Tibial nerve (tissue), 4 donors: ENCODE measurements at regions not wholly inside any gene's neighbourhood (a gene's known extent, or its start where the extent isn't known, plus 50 kb on each side); places are given as distances from the start of the nearest gene placed in this dataset.
A peak's percentile ranks its signal among the peaks of the same experiment; 100 is the strongest.

ENCODE experiments used
- DNase-seq, 2 donors: peaks; one replicate each; pipeline ENCODE4 v3.0.0-alpha.2; 2019; ENCODE audit warnings: low spot score in 2 of 2
- H3K27ac ChIP-seq, 4 donors: fragments of 200-600 bp; sonication (generic) in 3 of 4; one replicate each; pipeline ENCODE4 v1.5.1; 2017 to 2019; ENCODE audit warnings: mild to moderate bottlenecking in 1 of 4
- H3K27me3 ChIP-seq, 2 donors: fragments of 200-600 bp; sonication (generic) in 1 of 2; one replicate each; pipeline versions ENCODE4 v1.5.1 to v1.6.0; 2017 to 2019
- H3K36me3 ChIP-seq, 3 donors: fragments of 200-600 bp; sonication (generic); one replicate each; pipeline ENCODE4 v1.5.1; 2018 to 2019
- H3K4me1 ChIP-seq, 4 donors: fragments of 200-600 bp; sonication (generic) in 3 of 4; one replicate each; pipeline ENCODE4 v1.5.1; 2017 to 2019
- H3K4me3 ChIP-seq, 4 donors: fragments of 200-600 bp; sonication (generic) in 3 of 4; one replicate each; pipeline ENCODE4 v1.5.1; 2017 to 2019; ENCODE audit warnings: mild to moderate bottlenecking in 1 of 4, moderate library complexity in 1 of 4
- H3K9me3 ChIP-seq, 4 donors: fragments of 200-600 bp; sonication (generic) in 3 of 4; one replicate each; pipeline ENCODE4 v1.5.1; 2017 to 2019
- EP300 ChIP-seq, 2 donors: sonication (generic); formaldehyde crosslinking; IDR thresholded peaks; one replicate each; pipeline ENCODE4 v1.6.1; 2017; ENCODE audit warnings: antibody characterized with exemption in 2 of 2, mild to moderate bottlenecking in 1 of 2
- POLR2A ChIP-seq, 2 donors: fragments of 450-650 bp; IDR thresholded peaks; one replicate each; pipeline ENCODE4 v1.6.1; 2017; ENCODE audit warnings: antibody characterized with exemption in 2 of 2, mild to moderate bottlenecking in 2 of 2, moderate library complexity in 2 of 2
- WGBS, 2 donors: methylation state at CpG; one replicate each; pipeline ENCODE4 v1.1.5; 2018; 5-methylcytosine and 5-hydroxymethylcytosine counted together
- TF ChIP-seq, protein P1 (sequence below), 5 experiments: fragments of 200-600 bp in 3 of 5; fragments of 450-650 bp in 2 of 5; sonication (generic) in 3 of 5; IDR thresholded peaks; one replicate each; pipeline ENCODE4 v1.5.1; 2016 to 2019; ENCODE audit warnings: antibody characterized with exemption in 5 of 5, mild to moderate bottlenecking in 3 of 5, moderate library complexity in 2 of 5

DNA sequence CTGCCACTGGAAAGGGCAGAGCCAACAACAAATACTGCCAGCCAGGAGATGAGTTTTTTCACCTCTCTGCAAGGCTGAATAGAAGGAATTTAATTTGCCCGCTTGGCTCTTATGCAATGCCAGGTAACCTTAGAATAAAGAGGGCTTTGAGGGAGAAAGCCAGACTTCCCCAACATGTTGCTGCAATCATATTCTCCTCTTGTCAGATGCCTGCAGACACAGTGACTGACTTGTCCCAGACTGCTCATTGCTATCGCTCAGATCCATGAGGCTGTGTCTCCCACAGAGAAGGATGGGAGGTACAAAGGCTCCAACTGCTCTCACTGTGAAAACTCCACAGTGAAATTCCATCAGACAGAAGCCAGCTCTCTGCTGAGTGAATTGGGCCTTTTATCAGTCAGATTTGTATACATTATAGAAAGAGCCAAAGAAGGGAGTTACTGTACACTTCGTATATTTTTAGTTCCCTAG lies 517.0 kb upstream of the ID4 start:
- DNase-seq: no peak
- no peak for TF ChIP-seq POLR2A (IDR thresholded peaks at IDR 0.05)
- no peak for TF ChIP-seq EP300 (IDR thresholded peaks at IDR 0.05)
- TF ChIP-seq, protein P1, sequence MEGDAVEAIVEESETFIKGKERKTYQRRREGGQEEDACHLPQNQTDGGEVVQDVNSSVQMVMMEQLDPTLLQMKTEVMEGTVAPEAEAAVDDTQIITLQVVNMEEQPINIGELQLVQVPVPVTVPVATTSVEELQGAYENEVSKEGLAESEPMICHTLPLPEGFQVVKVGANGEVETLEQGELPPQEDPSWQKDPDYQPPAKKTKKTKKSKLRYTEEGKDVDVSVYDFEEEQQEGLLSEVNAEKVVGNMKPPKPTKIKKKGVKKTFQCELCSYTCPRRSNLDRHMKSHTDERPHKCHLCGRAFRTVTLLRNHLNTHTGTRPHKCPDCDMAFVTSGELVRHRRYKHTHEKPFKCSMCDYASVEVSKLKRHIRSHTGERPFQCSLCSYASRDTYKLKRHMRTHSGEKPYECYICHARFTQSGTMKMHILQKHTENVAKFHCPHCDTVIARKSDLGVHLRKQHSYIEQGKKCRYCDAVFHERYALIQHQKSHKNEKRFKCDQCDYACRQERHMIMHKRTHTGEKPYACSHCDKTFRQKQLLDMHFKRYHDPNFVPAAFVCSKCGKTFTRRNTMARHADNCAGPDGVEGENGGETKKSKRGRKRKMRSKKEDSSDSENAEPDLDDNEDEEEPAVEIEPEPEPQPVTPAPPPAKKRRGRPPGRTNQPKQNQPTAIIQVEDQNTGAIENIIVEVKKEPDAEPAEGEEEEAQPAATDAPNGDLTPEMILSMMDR (IDR thresholded peaks at IDR 0.05): no peak
- Histone ChIP-seq H3K27ac (no peak overlapping the region), H3K4me3 (no peak overlapping the region), H3K4me1 (peaks cover 0 to 12% (median 0%) of the 10 kb centered on the region in 4 donors), H3K9me3 (no peaks in the 10 kb centered on the region), H3K36me3 (no peaks in the 10 kb centered on the region), H3K27me3 (no peaks in the 10 kb centered on the region)
- 49 to 52% methylated on average over 3 of the region's 3 CpGs for WGBS, 2 donors

DNA sequence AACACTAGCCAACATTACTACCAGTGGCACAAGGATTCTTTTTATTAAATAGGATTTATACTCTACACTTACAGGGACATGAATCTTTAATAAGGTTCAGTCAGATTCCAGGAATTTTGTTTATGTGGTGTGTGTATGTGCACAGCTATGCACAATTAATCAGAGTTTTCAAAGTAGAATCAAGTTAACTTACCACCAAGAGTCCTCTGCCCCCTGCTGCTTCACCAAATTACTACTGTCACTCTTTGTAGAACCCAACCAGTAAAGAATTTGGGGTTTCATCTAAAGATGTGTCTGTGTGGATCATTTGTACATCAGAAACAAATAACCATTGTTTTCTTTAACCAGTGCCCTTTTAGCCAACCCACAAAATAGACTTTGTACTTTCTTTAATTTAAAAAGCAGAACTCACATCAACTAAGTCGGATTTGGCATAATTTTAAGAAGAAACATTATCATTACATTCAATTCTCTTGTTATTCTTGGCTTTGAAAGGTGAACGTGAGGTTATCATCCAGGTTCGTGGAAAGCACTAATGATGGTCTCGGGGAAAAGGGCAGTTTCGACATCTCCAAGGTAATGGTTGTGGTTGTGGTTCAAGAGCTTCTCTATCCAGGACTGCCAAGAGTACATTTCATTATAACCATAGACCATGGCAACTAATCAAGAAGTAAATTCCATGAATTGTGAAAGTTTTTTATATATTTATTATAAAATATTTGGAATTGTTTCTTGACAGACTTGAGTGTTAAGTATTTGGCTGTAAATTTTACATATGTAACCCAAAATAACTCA lies 514.3 kb upstream of the ID4 start:
- Histone ChIP-seq H3K4me3 (no peak overlapping the region), H3K9me3 (no peaks in the 10 kb centered on the region), H3K27ac (no peak overlapping the region), H3K27me3 (no peaks in the 10 kb centered on the region), H3K36me3 (no peaks in the 10 kb centered on the region), H3K4me1 (peaks cover 0 to 12% (median 0%) of the 10 kb centered on the region in 4 donors)
- 36 to 49% methylated on average over 5 of the region's 5 CpGs for WGBS, 2 donors
- no peak for DNase-seq
- TF ChIP-seq EP300 (IDR thresholded peaks at IDR 0.05) (no peak), POLR2A (IDR thresholded peaks at IDR 0.05) (no peak)
- TF ChIP-seq, protein P1 (IDR thresholded peaks at IDR 0.05): peak in 1 of 5 experiments; percentile 9

DNA sequence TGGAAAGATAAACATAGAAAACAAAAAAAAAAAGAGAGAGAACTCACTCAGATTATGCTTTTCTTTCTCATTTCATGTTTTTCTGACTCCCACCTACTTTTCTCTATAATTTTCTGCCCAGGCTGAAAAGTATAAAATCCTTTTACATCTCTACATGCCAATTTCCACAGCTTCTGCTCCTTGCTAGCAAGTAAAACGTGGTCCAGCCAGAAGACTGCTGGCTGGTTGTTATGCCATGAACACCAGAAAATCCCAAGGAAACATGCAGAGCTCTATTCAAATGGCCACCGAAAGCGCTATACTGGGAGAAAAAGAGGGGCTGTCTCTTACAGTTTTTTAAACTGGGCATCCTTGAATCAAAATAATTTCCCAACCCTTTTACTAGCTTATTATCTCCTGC lies 512.8 kb upstream of the ID4 start:
- Histone ChIP-seq H3K4me3 (no peak overlapping the region), H3K4me1 (peaks cover 0 to 12% (median 0%) of the 10 kb centered on the region in 4 donors), H3K27ac (no peak overlapping the region), H3K36me3 (no peaks in the 10 kb centered on the region), H3K9me3 (no peaks in the 10 kb centered on the region), H3K27me3 (no peaks in the 10 kb centered on the region)
- no peak for DNase-seq
- TF ChIP-seq POLR2A (IDR thresholded peaks at IDR 0.05) (no peak), EP300 (IDR thresholded peaks at IDR 0.05) (no peak)
- TF ChIP-seq, protein P1 (IDR thresholded peaks at IDR 0.05): no peak
- WGBS, 2 donors: 66 to 77% methylated on average over 3 of the region's 3 CpGs

DNA sequence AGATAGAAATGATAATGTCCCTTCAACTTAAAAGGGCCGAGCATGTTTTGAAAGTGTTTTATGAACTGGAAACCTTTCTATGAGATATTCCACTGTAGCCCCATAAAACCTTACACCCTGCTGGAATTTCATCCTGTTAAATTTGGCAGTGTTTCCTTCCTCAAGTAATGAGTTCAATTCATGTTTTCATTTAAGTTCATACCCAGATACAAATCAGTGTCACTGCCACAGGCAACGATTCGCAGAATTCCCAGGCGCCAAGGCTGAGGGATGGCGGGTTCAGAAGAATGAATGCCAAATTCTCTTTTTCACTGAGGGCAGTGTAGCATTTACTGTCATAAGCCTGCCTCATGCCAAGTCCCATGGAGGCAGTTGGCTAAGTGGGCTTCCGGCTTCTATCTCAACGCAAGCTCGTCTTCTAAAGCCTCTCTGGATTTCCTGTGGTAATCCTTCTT lies 511.8 kb upstream of the ID4 start:
- Histone ChIP-seq H3K27me3 (no peaks in the 10 kb centered on the region), H3K4me3 (no peak overlapping the region), H3K27ac (no peak overlapping the region), H3K4me1 (peaks cover 0 to 12% (median 0%) of the 10 kb centered on the region in 4 donors), H3K36me3 (no peaks in the 10 kb centered on the region), H3K9me3 (no peaks in the 10 kb centered on the region)
- no peak for TF ChIP-seq POLR2A (IDR thresholded peaks at IDR 0.05)
- no peak for TF ChIP-seq EP300 (IDR thresholded peaks at IDR 0.05)
- TF ChIP-seq, protein P1 (IDR thresholded peaks at IDR 0.05): no peak
- DNase-seq: no peak
- WGBS, 2 donors: 65 to 71% methylated on average over 8 of the region's 8 CpGs

DNA sequence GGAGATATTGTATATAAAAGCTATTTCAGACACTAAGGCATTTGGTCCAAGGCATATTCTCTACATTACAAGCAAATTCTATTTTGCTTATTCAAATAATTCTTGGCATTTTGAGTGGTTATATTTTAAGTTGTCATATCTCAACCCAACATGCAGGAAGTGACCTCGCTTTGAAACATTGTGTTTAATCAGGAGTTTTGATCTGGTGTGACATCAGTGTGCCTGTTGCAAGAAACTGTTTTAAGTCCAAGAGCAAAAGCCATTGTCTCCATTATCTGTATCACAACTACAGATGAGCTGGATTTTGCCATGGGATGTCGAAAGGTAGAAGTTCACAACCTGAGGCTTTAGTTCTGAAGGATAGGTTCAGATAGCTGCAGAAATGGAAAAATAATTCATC lies 509.9 kb upstream of the ID4 start:
- H3K4me1 ChIP-seq: peaks cover 0 to 12% (median 0%) of the 10 kb centered on the region in 4 donors
- no peak overlapping the region for H3K4me3 ChIP-seq
- H3K27me3 ChIP-seq: no peaks in the 10 kb centered on the region
- H3K27ac ChIP-seq: no peak overlapping the region
- TF ChIP-seq POLR2A (IDR thresholded peaks at IDR 0.05): no peak
- no peak for TF ChIP-seq EP300 (IDR thresholded peaks at IDR 0.05)
- TF ChIP-seq, protein P1 (IDR thresholded peaks at IDR 0.05): no peak
- no peak for DNase-seq
- no peaks in the 10 kb centered on the region for H3K9me3 ChIP-seq
- H3K36me3 ChIP-seq: no peaks in the 10 kb centered on the region
- 81 to 83% methylated on average over 2 of the region's 2 CpGs for WGBS, 2 donors
